Hindlimb muscle (tissue), 1 donor: ENCODE measurements at regions not wholly inside any gene's neighbourhood (a gene's known extent, or its start where the extent isn't known, plus 50 kb on each side); places are given as distances from the start of the nearest gene placed in this dataset.

Experiments used
- DNase-seq: peaks from one replicate; pipeline ENCODE4 v3.0.0-alpha.2; 2013

DNA sequence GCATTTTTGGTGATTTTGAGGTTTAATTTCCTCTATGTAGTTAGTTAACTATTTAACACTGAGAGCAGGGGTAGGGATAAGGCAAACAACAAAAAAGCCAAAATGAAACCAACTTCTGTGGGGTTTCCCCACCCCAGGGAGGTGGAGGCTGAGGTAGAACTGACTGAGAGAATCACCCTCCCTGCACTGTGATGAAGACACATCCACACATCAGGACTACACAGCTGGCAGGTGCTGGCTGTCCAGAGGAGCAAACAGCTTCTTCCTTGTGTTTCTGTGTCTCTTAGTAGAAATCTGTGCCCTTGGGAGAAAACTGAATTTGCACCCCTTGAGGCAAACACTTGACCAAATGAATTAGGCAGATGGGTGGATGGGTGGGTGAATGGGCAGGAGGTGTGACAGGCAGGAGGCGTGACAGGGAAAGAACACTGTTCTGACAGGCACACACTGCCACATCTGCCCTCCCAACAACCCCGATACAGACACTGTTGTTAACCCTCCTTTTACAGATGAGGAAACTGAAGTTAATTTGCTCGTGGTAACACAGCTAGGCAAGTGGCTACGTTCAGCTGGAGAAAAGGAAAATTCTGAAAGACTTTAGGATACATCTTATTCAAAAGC lies 62.9 kb upstream of the AMZ2 start:
- DNase-seq: no peak

DNA sequence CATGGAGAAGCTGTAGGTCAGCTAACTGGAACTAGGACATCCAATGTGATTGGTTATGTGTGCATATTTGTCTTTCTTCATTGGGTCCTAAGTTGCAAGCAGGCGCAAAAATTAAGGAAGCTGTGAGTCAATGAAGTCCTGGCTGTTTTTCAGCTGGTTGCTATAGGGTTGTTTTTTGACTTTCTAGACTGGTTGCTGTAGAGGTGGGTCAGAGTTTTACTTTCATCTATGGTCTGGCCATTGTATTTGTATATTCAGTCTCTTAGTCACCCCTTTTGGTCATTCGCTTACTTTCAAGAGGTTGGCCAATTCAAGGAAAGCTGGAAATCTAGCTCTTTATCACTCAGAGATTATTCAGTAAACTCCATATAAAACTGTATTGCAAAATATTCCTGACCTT lies 62.0 kb upstream of the AMZ2 start:
- no peak for DNase-seq

DNA sequence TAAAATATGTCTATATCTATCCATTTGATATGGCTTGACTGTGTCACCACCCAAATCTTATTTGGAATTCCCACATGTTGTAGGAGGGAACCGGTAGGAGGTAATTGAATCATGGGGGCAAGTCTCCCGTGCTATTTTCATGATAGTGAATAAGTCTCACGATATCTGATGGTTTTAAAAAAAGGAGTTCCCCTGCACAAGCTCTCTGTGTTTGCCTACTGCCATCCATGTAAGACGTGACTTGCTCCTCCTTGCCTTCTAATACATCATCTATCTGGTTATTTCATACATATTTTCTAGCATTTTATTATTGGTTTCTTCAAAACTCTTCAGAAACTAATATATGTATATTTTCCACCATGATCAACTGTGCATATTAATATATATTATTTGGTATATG lies 57.3 kb upstream of the AMZ2 start:
- no peak for DNase-seq

DNA sequence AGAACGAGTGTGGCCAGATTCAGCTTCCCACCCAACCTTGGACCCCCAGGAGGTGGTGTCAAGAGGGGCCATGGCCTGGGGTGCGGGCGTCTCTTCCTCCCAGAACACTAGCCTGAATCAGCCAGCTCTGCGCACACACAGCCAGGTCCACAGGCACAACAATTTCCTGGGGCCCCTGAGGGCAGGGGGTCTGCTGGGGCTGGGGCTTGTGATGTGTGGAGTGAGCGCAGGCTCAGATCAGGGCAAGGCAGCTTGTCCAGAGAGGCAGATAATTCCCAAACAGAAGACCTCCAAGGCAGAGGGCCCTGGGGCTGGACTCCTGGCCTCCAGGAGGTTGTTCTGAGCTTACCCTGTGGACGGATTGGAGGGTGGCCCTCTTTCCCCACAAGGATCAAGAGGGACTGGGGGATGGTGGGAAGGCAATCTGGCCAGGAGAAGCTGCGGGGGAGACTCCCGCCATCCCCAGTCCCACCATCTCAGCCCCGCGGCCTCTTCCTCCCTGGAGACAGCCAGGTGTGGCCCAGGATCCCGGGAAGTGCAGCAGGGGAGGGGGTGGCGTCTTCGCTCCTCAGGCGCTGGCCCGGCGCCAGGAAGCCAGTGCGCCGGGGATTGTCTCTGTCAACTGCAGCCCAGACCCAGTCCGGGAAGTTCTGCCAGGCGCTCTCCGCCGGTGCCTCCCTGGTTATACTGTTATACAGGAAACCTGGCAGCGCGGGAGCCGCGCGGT lies 52.0 kb upstream of the AMZ2 start:
- no peak for DNase-seq

DNA sequence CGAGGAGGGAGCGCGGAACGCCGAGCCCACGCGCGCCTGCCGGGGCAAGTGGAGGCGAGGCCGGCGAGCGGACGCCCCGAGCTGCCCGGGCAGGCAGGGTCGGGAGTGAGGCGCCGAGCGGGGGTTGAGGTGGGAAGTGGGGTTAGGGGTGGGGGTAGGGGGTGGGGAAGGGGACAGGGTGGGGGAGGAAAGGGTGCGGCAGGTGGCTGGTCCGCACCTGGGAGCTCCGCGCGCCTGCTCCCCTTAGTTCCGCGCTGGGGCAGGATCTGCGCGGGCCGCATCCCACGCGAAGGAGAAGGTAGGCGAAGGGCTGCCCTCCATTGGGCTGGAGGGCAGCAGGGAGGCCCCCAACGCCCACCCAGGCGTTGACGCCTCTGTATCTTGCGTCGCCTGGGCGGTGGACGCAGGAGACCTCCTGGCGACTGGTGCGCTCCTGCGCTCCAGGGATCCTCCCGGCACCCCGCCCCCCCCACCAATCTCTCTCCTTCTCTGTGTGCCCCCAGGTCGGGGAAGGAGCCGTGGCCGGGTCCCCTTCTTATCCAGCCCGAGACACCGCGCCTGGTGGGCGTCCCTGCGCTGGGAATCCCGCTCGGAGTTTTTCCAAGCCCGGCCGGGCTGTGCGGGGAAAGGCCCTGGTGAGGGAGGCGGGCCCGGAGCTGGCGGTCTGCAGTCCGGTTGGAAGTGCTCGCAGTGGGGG lies 51.3 kb upstream of the AMZ2 start:
- DNase-seq: no peak

DNA sequence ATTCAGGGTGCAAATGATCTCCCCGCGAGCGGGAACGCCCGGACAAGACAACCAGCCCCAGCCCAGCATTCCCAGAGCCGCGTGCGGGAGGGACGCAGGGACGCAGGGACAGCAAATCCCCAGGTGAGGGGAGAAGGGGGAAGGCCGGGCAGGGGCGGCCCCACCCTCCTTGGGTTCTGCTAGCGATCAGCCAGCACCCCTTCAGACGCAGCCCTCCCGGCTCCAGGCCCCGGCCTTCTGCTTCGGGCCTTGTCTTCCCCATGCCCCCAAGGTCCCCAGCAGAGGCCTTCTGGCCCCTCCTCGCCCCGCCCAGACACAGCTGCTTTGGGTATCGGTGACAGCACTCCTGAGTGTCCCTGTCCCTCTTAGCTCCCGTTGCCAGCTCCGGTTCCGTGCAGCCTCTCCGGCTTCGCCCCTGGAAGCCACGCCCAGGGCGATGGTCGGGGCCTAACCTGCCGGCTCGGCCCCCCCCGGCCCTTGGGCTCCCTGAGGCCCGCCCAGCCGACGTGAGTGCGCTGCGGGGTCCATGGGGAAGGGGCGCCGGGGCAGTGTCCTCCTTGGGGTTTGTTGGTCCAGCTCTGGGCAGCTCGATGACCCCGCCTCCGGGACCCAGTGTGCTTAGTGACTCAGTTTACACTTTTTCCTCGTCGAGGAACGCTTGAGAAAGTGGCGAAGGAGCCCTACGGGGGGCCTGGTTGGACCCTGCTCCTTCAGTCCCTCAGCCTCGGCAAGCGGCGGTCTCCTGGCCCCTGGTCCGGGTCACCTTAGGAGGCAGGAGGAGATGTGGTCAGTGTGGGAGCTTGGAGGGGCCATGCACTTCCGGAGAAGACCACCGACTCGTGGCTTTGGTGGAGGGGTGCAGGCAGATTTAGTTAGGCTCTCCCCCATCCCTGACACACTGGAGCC lies 50.5 kb upstream of the AMZ2 start:
- no peak for DNase-seq

DNA sequence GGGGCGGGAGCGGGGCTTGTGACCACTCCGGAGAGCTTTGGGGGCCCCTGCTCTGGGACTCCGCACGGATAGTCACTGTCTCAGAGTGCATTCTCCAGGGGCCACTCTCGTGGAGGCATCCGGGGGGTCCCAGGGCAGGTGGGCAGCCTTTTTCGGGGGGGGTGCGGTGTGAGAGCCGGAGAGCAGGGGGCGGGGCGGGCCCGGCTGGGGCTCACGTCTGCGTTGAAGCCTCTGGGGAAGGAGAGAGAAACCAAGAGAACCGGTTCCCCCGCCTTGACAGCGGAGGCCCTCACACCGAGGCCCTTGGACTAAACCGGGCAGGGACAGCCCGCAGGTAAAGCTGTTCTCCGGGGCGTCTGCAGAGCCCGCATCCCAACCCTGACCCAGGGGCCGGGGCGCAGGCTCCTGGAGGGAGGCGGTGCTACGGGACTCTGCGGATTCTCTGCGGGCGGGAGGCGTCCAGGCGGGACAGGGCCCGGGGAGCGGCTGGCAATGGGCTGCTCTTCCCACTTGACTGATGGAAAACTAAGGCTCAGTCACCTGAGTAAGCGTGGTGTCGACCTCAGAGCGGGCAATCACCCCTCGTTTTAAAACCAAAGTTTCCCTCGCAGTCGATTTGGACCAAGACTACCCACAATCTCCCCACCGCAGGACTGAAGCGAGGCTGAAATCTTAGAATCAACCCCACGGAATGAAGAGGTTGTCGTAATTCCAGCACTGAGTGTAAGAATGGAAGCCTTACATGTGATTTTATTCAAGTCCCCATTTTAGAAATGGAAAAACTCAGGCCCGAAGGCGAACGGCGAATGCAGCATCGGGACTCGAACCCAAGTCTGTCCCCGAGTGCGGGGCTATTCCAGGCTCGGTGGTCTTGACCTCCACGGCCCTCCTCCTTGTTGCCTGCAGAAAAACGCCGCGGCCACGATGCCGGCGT lies 49.6 kb upstream of the AMZ2 start:
- DNase-seq: no peak
